ENCODE measurements at regions not wholly inside any gene's neighbourhood (a gene's known extent, or its start where the extent isn't known, plus 50 kb on each side); places are given as distances from the start of the nearest gene placed in this dataset.

DNA sequence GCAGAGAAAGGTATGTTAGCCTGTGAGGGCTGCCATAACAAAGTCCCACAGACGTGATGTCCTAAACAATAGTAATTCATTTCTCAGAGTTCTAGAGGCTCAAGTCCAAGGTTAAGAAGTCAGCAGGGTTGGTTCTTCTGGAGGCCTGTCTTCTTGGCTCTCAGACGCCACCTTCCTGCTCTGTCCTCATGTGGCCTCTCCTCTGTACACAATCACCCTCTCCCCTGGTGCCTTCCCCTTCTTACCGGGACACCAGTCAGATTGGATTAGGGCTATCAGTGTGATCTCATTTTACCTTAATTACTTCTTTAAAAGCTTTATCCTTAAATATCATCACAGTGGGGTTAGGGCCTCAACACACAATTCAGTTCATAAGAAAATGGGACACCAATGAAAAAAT is 860.5 kb downstream of the RNF144A start:
- no peak for DNase-seq

DNA sequence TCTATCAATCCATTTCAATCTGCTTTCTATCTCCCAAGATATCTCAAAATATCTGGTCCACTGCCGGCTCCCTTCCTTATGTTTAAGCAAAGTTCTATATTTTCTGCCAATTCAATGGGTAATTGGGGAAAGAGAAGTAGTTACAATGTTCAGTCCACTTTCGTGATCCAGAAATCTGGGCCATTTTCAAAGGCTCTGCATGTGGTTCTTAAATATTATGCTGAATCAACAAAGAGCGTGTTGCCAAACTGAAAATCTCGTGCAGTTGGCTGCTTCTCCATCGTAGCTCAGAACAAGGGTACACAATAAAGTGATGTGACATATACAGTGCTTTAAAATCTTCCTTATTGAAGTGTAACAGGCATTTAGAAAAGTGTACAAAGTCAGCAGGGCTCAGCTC is 863.1 kb downstream of the RNF144A start:
- DNase-seq: no peak

DNA sequence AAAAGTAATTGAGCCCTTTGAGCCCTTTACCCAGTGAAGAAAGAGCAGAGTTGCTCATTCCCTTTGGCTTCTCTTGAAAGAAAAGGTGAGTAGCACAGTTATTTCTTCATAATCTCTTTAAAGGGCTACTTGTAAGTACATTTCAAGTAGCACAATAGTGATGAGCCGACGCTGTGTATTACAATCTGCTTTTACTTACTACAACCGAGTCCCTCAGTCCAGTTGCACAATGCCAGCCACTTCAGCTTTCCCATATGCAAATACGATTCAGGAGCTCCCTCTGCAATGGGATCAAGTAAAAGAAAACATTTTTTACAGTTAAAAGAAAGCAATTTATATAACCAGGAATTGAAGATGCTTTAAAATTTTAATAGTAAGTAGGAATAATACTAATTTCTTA is 868.5 kb downstream of the RNF144A start:
- DNase-seq: no peak

DNA sequence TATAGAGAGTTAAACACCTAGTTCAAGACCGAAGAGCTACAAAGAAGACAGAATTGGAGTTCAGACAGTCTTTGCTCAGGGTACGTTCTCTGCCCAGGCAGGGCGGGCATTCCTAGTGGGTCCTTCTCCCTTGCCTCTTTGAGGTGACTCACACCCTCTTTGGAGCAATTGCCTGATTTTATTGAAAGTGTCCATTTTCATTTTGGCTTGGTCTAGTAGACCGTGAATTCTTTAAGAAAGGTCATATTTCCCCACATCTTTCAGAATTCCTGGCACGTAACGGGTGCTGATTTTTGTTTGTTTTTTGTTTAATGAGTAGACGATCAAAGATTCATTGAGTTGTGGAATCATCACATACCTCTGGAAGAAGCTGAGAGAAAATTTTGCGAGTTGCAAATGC is 871.5 kb downstream of the RNF144A start:
- no peak for DNase-seq

DNA sequence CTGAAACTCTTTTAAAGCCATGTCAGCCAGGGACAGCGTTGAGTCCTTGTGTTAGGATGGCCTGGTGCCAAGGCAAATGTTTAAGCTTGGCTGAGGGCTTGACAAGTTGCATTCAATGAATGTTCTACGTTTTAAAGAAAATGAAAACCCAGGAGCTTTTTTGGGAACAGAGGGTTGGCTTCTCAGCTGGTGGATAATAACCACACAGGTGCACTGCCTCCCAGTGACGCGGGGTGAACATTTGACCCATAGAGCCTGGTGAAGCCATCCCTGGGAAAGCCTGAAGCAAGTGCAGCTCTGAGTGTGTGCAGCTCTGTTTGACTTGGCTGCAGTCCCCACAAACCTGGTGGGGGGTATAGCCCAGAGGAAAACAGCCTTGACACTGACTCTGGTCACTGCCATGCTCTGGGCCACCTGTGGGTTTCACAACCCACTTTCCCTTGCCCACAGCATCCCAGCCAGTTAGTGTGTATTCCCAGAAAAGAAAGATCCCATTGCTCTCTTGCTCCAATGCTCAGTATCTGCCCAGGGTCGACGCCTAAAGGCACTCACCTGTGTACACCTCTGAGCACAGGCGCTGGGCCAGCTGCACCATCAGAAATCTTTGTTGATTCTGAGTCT is 874.9 kb downstream of the RNF144A start:
- no peak for DNase-seq

DNA sequence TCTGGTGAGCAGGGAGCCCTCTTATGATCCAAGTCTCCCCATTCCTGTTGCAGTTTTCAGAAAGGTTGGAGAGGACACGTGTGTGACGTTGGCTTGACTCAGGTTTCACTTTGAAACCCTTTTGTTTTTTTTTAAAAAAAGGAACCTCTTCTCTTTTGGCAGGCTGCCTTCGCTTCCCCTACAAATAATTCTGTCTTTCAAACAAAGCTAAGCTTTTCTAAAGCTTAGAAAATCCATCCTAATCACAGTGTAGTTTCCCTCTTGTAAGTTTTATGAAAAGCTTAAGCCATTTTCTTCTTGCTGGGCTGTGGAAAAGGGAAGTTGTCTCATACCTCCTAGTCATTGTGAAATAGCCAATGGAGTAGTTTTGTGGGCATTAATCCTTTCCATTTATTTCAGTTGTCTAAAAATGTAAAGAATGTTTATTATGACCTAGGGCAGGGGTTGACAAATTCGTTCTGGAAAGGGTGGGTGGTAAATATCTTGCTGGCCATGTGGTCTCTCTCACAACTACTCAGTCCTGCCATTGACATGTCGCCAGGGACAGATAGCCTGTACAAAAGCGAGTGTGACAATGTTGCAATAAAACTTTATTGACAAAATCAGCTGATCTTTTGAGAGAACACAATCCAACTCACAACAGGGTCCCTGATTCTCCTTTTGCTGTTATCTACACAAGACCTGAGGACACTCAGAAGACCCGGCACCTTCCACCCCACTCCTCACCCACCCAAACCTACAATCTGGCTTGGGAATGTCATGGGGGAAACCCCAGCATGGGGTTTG is 878.8 kb downstream of the RNF144A start:
- no peak for DNase-seq

DNA sequence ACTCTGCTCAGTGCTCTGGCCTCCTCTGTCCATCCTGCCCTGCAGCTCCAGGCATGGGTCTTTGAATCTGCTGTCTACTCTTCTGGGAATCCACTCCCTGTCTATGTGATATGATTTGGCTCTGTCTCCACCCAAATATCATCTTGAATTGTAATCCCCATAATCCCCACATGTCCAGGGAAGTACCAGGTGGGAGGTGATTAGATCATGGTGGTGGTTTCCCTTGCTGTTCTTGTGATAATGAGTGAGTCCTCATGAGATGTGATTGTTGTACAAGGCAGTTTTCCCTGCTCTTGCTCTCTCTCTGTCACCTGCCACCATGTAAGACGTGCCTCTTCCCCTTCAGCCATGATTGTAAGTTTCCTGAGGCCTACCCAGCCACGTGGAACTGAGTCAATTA is 881.8 kb upstream of the ID2 start:
- DNase-seq: no peak

DNA sequence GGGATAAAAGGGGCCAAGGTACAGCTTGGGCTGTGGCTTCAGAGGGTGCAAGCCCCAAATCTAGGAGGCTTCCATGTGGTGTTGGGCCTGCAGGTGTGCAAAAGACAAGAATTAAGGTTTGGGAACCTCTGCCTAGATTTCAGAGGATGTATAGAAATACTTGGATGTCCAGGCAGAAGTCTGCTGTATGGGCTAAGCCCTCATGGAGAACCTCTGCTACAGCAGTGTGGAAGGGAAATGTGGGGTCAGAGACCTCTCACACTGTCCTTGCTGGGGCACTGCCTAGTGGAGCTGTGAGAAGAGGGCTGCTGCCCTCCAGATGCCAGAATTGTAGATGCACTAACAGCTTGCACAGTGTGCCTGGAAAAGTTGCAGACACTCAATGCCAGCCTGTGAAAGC is 880.6 kb upstream of the ID2 start:
- no peak for DNase-seq

DNA sequence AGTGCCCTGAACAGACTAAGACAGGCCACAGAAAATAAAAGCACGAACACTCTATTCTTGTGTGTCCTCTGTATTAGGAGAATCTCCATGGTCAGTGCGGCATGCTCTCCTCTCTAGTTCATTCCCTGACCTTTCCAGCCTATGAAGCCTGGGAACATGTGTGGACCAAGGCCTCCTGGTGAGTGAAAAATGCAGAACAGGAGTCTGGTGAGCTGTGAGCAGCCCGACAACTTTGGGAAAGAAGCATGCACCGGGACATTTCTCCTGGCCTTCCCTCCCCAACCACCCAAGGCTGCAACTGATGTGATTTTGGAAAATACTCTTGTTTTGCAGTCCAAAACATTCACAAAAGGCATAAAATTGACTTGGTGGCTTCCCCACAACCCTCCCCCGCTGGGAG is 878.3 kb upstream of the ID2 start:
- no peak for DNase-seq

DNA sequence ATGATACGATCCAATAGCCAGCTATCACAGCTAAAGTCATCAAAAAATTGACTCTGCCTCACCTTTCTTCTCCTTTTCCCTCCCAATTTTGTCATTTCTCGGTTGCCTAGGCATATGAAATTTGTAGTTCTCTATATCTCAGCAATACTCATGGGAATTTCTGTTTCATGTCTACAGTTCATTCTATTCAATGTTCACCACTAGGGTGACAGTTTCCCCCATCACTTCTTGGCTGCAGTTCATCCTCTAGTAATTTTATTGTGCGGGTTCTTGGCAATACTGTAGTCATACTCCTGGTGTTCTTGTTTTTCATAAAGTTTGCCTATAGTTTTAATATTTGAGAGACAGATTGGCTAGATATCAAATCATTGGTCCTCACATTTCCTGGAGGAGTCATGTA is 872.2 kb upstream of the ID2 start:
- no peak for DNase-seq

DNA sequence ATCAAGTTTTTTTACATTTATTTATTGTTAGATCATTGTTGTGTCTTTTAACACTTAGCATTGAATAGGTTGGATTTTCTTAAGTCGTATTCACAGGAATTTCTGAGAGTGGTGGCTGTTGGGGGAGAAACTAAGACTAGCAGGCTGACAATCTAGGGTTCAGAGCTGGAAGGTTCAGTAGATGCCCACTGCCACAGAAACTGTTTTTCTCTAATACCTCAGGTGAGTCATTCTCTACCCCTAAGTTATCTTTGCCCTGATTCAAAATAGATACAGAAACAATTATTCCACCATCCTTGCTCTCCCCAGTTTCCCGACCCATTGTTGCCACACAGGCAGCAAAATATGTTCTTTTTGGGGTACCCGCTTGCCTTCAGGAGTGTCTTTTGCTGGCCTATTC is 870.8 kb upstream of the ID2 start:
- DNase-seq: no peak

DNA sequence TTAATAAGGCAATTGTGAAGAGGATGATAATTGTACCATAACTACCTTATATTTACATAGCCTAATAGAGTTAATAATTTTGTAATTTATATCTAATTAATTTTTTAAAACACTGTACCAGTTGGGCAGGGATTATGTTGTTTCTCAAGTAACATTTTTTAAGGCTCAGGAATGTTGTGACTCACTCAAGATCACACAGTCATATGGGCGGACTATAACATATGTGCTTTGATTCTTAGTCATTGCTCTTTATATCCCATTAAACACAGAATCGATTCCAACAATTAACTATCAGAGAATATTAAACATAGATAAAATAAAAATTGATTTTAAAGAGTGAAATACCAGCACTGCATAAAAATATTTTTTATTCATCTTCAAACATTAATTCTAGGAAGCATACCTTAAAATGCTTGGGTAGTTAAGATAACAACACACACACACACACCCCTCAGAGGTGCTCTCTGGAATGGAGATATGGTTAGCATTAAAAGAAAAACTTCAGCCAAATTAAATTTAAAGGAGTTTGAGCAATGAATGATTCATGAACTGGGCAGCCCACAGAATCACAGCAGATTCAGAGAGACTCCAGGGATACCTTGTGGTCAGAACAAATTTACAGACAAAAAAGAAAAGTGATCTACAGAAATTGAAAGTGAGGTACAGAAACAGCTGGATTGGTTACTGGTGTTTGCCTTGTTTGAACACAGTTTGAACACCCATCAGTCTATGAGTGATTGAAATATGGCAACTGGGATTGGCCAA is 869.4 kb upstream of the ID2 start:
- DNase-seq: no peak

DNA sequence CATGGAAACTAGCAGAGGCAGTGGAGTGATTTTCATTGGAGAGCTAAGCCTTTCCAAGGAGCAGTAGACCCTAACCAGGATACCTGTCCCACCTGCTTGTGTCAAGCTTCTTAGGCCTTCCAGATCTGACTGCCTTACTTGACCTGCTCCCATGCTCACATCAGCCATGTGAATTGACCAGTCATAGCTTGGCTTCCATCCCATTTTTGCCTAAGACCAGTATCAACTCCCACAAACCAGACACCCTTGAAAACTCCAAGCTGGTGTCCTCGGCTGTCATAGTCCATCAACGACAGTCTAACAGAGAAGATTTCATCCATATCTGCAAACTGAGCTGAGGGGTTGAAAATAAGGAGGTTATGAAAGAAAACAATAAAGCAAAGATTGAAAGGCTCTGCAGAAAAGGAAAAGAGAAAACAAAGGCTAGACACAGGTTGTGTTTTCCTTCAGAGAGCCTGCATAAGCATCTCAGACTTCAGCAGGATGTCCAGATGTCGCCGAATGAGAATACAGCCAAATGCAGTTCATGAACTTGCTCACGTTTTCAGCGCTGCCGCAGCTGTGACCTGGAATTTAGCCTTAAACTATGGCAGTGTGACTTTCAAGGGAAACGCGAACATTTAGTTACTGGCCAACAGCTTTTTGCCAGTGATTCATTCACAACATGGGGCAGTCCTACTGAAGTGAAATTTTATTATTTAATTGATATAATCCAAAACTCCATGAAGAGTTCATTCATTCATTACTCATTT is 868.1 kb upstream of the ID2 start:
- DNase-seq: no peak

DNA sequence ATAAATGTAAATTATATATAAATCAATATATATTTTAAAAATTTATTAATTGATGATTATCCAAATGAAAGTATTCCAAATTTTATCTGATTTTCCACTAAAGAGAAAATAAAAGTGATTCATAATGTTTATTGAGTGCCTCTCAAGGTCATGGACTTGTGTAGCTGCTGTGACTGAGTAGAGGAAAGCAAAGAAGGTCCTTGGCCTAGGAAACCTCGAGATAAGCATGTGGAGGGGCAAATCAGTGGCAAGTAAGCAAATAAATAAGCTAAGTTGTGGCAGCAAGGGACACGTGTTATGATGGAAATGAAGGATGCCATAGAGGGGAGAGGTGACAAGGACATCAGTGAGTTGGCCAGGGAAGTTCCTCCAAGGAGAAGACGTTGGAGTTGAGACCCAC is 866.1 kb upstream of the ID2 start:
- no peak for DNase-seq

DNA sequence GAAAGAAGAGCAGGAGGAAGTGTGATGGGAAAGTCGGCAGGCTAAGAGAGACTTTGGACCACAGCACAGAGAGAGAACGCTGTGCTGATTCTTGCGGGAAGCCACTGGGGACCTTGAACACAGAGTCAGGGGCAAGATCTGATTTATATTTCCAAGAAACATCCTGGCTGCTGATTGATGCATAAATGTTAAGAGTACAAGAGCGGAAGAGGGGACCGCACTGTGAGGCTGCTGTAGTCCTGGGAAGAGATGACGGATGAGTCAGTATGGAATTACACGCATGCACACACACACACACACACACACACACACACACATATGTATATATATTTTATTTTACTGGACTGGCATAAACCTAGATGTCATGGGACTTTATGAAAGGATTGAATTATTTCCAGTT is 865.6 kb upstream of the ID2 start:
- no peak for DNase-seq

DNA sequence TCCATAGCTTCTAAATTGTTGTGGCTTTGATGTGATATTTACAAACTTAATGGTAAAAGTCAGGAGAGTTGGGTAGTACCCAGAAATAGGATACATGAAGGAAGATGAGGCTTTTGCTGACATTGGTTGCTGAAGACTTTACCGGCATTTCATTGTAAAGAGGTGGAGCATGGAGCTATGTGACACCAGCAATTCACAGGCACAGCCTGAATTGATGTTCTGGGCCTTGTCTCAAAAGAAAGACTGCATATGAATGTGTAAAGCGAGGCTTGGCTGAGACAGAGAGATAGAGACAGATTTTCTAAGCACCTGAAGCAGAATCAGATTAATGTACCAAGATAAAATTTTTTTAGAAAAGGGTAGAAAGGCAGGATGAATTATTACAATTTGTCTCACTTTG is 864.9 kb upstream of the ID2 start:
- no peak for DNase-seq

DNA sequence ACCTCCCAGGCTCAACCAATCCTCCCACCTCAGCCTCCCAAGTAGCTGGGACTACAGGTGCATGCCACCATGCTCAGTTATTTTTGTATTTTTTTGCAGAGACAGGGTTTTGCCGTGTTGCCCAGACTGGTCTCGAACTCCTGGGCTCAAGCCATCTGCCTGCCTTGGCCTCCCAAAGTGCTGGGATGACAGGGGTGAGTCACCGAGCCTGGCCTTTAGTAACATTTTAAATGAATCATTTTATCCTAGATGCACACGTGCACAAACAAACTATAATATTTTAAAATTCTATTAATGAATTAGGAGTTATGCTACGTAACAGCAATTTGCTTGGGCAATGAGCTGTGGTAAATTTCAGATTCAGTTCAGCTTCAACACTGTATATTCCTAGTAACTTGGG is 862.5 kb upstream of the ID2 start:
- no peak for DNase-seq

DNA sequence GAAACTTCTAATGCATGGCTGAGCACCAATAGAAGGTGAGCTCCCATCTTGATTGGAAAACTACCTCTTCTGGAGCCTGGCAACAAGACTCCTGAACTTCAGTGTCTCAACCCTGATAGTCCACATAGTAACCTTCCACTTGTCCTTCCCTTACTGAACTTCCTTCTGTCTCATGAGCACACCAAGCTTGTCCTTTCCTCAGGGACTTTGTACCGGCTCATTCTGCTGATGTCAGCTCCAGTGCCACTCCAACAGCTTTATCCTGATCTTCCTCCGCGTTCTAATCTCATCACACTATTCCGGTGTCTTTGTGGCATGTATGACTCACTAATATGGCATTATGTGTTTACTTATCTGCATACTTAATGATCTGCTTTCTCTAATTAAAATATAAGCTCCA is 862.0 kb upstream of the ID2 start:
- DNase-seq: no peak

DNA sequence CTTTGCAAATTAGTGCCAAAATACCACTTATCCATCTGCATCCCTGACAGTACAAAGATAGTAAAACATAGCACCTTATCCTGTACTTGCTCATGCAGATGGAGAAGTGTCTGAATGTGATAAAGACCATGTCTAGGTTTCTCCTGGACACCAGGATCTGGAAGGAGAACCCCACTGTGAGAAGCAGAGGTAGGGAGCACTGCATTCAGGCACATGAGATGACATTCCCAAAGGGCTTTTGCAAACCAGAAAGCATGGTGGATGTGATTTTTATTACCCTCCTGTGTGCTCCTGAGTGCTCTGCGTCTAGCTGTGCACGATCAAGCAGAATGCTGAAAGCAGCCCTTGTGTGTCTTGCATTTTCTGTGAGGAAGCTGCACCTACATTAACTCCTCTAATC is 857.6 kb upstream of the ID2 start:
- no peak for DNase-seq

DNA sequence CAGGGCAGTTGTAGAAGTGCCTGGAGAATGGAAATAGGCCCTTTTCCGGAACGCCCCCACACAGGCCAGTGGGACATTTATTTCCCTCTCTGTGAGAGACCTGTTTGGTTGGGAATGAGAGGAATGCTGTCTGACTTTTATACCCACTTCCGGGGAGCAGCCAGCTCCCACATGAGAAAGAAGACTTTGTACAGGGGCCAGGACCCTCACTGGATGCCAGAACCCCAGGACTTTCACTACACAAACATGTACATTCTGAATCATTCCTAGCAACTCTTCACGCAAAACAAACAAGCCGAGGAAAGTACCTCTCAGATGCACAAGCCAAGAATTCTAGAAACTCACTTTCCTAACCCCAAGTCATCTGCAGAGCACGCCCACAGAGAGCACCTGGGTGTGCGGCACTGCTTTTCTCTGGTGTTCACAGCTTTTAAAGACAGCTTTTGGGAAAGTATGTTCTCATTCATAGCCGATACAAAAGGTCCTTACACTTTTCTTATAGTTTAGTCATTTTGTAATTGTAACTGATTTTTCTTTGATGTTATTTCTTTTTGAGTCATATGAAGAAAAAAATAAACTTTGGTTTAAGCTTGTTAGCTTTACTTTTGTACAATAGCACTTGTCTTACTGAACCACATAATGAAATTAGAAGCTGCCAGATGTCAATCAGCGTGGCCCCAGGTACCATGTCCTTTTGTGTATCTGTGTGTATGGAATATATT is 856.1 kb upstream of the ID2 start:
- DNase-seq: no peak

DNA sequence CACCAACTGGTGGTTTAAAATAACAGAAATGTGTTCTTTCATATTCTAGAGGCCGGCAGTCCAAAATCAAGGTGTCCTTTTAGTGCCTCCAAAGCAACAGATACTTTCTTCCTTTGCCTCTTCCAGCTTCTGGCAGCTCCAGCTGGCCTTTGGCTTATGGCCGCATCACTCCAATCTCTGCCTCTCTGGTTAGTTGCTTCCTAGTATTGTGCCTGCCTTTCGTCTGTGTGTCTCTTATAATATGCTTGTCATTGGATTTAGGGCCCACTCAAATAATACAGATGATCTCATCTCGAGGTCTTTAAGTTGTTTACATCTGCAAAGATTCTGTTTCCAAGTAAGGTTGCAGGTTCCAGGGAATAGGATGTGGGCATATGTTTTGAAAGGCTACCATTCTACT is 855.2 kb upstream of the ID2 start:
- no peak for DNase-seq

DNA sequence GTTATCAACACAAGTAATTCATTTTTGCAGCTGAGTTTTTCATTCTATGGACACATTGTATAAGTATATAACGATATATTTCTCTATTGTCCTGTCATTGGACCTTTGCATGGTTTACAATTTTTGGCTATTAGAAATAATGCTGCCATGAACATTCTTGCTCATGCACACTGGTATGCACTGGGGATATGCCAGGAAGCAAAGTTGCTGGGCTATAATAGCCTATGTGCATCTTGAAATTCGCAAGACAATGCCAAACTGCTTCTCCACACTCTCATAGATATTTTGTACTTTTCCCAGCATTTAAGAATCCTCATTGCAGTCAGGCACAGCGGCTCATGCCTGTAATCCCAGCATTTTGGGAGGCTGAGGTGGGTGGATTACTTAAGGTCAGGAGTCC is 852.6 kb upstream of the ID2 start:
- DNase-seq: no peak

DNA sequence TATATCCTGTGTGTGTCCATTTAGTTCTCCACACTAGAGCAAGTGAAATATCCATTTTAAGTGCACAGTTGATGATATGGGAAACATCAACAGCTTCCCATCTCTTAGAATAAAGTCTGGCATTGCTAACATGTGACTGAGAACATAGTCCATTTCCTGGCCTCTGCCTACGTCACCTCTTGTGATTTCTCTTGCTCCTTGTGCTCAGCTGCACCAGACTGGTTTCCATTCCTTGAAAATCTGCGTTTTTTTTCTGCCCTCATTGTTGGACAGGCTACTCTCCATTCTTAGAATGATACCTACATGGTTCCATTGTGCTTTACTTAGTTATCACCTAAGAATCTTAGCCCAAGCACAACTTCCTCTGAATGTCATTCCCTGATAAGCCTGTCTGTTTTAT is 851.2 kb upstream of the ID2 start:
- DNase-seq: no peak
